GM21390 (cell line): ENCODE measurements at regions not wholly inside any gene's neighbourhood (a gene's known extent, or its start where the extent isn't known, plus 50 kb on each side); places are given as distances from the start of the nearest gene placed in this dataset.
"Not testable (repeated sequence)": the region's sequence is repeated elsewhere in the genome, so short reads cannot be mapped to it uniquely, and the experiment has no call there.

ENCODE experiments used
- ATAC-seq: cut with Tn5 transposase; IDR thresholded peaks from one replicate; pipeline ENCODE4 v1.9.1; 2021; ENCODE audit not compliant: unreplicated experiment

- no peak for ATAC-seq
Observed at GRCh38 chrX:113935518-113935917, 648.4 kb upstream of the HTR2C start.

GRCh38 chrX:113933931-113934330 lies 650.0 kb upstream of the HTR2C start:
- ATAC-seq = no peak

- ATAC-seq = no peak
Observed at GRCh38 chrX:113929004-113929403, 654.9 kb upstream of the HTR2C start.

- ATAC-seq = no peak
Observed at GRCh38 chrX:113920661-113921060, 663.2 kb upstream of the HTR2C start.

GRCh38 chrX:113919387-113919786 lies 664.5 kb upstream of the HTR2C start:
- ATAC-seq = no peak

GRCh38 chrX:113906168-113906567 lies 677.7 kb upstream of the HTR2C start:
- no peak for ATAC-seq

GRCh38 chrX:113892891-113893290 lies 691.0 kb upstream of the HTR2C start:
- ATAC-seq = no peak

GRCh38 chrX:113892401-113892800 lies 691.5 kb upstream of the HTR2C start:
- ATAC-seq = no peak

GRCh38 chrX:113873056-113873455 lies 710.8 kb upstream of the HTR2C start:
- no peak for ATAC-seq

- ATAC-seq = no peak
Observed at GRCh38 chrX:113868711-113869110, 715.2 kb upstream of the HTR2C start.

GRCh38 chrX:113868177-113868576 lies 715.7 kb upstream of the HTR2C start:
- no peak for ATAC-seq

- ATAC-seq = no peak
Observed at GRCh38 chrX:113849408-113849807, 734.5 kb upstream of the HTR2C start.

- ATAC-seq = no peak
Observed at GRCh38 chrX:113833096-113834055, 750.5 kb upstream of the HTR2C start.

- no peak for ATAC-seq
Observed at GRCh38 chrX:113828470-113828869, 755.4 kb upstream of the HTR2C start.

- ATAC-seq = no peak
Observed at GRCh38 chrX:113818346-113818745, 765.5 kb upstream of the HTR2C start.

- ATAC-seq = no peak
Observed at GRCh38 chrX:113804819-113805218, 779.1 kb upstream of the HTR2C start.

GRCh38 chrX:113804291-113804690 lies 779.6 kb upstream of the HTR2C start:
- no peak for ATAC-seq

GRCh38 chrX:113802837-113803236 lies 781.0 kb upstream of the HTR2C start:
- ATAC-seq = no peak

- ATAC-seq = no peak
Observed at GRCh38 chrX:113800955-113801354, 782.9 kb upstream of the HTR2C start.

- no peak for ATAC-seq
Observed at GRCh38 chrX:113793563-113793962, 790.3 kb upstream of the HTR2C start.

- ATAC-seq = no peak
Observed at GRCh38 chrX:113790987-113791386, 792.9 kb upstream of the HTR2C start.

- not testable (repeated sequence) for ATAC-seq
Observed at GRCh38 chrX:113784754-113785153, 799.1 kb upstream of the HTR2C start.

GRCh38 chrX:113770806-113771205 lies 813.1 kb upstream of the HTR2C start:
- ATAC-seq = no peak
